ENCODE measurements at regions not wholly inside any gene's neighbourhood (a gene's known extent, or its start where the extent isn't known, plus 50 kb on each side); places are given as distances from the start of the nearest gene placed in this dataset.

- TF ChIP-seq SREBF2 (IDR thresholded peaks at IDR 0.05) (no peak), RAD21 (conservative IDR thresholded peaks at IDR 0.05 in 1 of 2, IDR thresholded peaks at IDR 0.05 in 1 of 2) (no peak), CHD4 (IDR thresholded peaks at IDR 0.05; ENCODE audit: borderline replicate concordance) (no peak), ZC3H11A (IDR thresholded peaks at IDR 0.05) (no peak), BHLHE40 (IDR thresholded peaks at IDR 0.05; ENCODE audit: low read depth, low read length) (no peak), KDM1A (IDR thresholded peaks at IDR 0.05; ENCODE audit: low read depth) (no peak)
- TF ChIP-seq, protein P1, sequence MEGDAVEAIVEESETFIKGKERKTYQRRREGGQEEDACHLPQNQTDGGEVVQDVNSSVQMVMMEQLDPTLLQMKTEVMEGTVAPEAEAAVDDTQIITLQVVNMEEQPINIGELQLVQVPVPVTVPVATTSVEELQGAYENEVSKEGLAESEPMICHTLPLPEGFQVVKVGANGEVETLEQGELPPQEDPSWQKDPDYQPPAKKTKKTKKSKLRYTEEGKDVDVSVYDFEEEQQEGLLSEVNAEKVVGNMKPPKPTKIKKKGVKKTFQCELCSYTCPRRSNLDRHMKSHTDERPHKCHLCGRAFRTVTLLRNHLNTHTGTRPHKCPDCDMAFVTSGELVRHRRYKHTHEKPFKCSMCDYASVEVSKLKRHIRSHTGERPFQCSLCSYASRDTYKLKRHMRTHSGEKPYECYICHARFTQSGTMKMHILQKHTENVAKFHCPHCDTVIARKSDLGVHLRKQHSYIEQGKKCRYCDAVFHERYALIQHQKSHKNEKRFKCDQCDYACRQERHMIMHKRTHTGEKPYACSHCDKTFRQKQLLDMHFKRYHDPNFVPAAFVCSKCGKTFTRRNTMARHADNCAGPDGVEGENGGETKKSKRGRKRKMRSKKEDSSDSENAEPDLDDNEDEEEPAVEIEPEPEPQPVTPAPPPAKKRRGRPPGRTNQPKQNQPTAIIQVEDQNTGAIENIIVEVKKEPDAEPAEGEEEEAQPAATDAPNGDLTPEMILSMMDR (IDR thresholded peaks at IDR 0.05): no peak
Observed at GRCh38 chr3:18159681-18160080, 265.5 kb downstream of the SATB1 start.

All from A549 (cell line).